Lower lobe of right lung (tissue), 2 donors: ENCODE measurements at regions not wholly inside any gene's neighbourhood (a gene's known extent, or its start where the extent isn't known, plus 50 kb on each side); places are given as distances from the start of the nearest gene placed in this dataset.

Experiments used
- ATAC-seq, 2 donors: fragments of 200-7000 bp; cut with Tn5 transposase; one replicate each; pipeline ENCODE4 v1.9.1; 2020 to 2022; ENCODE audit warnings: mild to moderate bottlenecking in 2 of 2, moderate library complexity in 2 of 2
- DNase-seq: peaks from one replicate; pipeline ENCODE4 v3.0.0-alpha.2; 2020
- H3K27ac ChIP-seq: fragments of 200-600 bp; one replicate; pipeline ENCODE4 v1.8.0; 2022
- H3K27me3 ChIP-seq: fragments of 200-600 bp; one replicate; pipeline ENCODE4 v1.8.0; 2022; ENCODE audit warnings: low read depth
- H3K36me3 ChIP-seq: fragments of 200-600 bp; one replicate; pipeline ENCODE4 v1.8.0; 2022; ENCODE audit warnings: mild to moderate bottlenecking
- H3K4me1 ChIP-seq: fragments of 200-600 bp; one replicate; pipeline ENCODE4 v1.8.0; 2022
- H3K4me3 ChIP-seq: fragments of 200-600 bp; one replicate; pipeline ENCODE4 v1.8.0; 2022; ENCODE audit warnings: mild to moderate bottlenecking
- H3K9me3 ChIP-seq: fragments of 200-600 bp; one replicate; pipeline ENCODE4 v1.8.0; 2022
- intact Hi-C: fragments of 100-400 bp; cut with DNase I; formaldehyde crosslinking; loops from one replicate; pipeline ENCODE4 v1.11.0; 2022
- TF ChIP-seq, protein P1 (sequence below): fragments of 200-600 bp; IDR thresholded peaks from one replicate; pipeline ENCODE4 v1.8.0; 2022; ENCODE audit warnings: antibody characterized with exemption, mild to moderate bottlenecking
- donor health status: DM: no; HTN: yes; CAD: no; lungs with severe emphysema.

DNA sequence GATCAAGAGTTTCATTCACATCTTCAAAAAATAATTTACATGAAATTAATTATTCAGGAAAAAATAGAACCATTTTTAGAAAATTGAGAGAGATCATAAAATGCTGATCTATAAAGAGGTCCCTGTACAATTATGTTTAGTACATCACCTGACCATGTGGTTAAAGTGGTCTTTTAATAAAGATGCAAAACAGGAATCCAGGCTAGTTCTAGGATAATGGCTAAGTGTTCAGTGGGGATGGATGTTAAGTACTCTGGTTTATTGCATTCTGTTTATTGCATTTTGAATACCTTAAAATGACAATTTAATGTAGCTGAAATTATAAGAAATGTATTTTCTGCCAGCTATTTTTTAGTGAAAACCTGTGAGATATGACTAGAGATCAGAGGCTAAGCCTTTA is 72.0 kb upstream of the SMC2 start:
- H3K9me3 ChIP-seq = no peaks in the 10 kb centered on the region
- intact Hi-C loops = no loop called here
- H3K27ac ChIP-seq = no peak overlapping the region
- H3K4me3 ChIP-seq = no peak overlapping the region
- ATAC-seq = no peak
- no peaks in the 10 kb centered on the region for H3K4me1 ChIP-seq
- TF ChIP-seq, protein P1, sequence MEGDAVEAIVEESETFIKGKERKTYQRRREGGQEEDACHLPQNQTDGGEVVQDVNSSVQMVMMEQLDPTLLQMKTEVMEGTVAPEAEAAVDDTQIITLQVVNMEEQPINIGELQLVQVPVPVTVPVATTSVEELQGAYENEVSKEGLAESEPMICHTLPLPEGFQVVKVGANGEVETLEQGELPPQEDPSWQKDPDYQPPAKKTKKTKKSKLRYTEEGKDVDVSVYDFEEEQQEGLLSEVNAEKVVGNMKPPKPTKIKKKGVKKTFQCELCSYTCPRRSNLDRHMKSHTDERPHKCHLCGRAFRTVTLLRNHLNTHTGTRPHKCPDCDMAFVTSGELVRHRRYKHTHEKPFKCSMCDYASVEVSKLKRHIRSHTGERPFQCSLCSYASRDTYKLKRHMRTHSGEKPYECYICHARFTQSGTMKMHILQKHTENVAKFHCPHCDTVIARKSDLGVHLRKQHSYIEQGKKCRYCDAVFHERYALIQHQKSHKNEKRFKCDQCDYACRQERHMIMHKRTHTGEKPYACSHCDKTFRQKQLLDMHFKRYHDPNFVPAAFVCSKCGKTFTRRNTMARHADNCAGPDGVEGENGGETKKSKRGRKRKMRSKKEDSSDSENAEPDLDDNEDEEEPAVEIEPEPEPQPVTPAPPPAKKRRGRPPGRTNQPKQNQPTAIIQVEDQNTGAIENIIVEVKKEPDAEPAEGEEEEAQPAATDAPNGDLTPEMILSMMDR = no peak
- no peaks in the 10 kb centered on the region for H3K27me3 ChIP-seq
- DNase-seq = no peak
- no peaks in the 10 kb centered on the region for H3K36me3 ChIP-seq

DNA sequence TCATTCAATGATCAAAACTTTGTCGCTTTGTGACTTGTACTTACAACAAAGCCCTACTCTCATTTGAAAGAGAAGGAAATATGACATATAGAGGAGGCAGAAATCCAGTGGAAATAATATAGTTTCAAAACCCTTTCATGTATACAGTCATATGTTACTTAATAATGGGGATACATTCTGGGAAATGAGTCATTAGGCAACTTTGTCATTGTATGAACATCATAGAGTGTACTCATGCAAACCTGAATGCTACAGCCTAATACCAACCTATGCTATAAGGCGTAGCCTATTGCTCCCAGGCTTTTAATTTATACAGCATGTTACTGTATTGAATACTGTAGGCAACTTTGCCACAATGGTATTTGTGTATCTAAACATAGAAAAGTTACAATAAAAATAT is 69.0 kb upstream of the SMC2 start:
- no peaks in the 10 kb centered on the region for H3K4me1 ChIP-seq
- TF ChIP-seq, protein P1 = no peak
- H3K4me3 ChIP-seq = no peak overlapping the region
- DNase-seq (no peak), ATAC-seq (no peak)
- H3K27me3 ChIP-seq = no peaks in the 10 kb centered on the region
- no peaks in the 10 kb centered on the region for H3K9me3 ChIP-seq
- no peak overlapping the region for H3K27ac ChIP-seq
- H3K36me3 ChIP-seq = no peaks in the 10 kb centered on the region
- intact Hi-C loops = no loop called here

DNA sequence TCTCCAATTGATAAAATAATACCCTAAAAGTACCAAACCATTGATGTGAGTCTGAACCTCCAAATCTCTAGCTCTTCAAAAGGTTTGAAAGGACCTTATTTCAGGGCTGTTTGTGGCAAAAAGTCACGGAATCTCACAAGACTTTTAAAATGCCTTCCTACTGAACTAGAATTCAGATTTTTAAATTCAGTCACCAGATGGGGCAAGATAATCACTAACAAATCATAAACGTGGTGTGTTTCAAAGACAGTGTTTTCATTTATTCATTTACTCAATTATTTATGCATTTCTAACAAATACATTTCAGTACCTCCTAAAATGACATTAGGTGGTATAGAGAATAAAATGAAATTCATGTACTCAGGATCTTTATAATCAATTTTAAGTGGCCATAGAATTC is 68.2 kb upstream of the SMC2 start:
- DNase-seq (no peak), ATAC-seq (no peak)
- Histone ChIP-seq H3K4me3 (no peak overlapping the region), H3K36me3 (no peaks in the 10 kb centered on the region), H3K27ac (no peak overlapping the region), H3K4me1 (no peaks in the 10 kb centered on the region), H3K9me3 (no peaks in the 10 kb centered on the region), H3K27me3 (no peaks in the 10 kb centered on the region)
- TF ChIP-seq, protein P1 = no peak
- intact Hi-C loops = no loop called here

- no peaks in the 10 kb centered on the region for H3K4me1 ChIP-seq
- no peak overlapping the region for H3K4me3 ChIP-seq
- no peaks in the 10 kb centered on the region for H3K27me3 ChIP-seq
- no peak overlapping the region for H3K27ac ChIP-seq
- TF ChIP-seq, protein P1 = no peak
- no peaks in the 10 kb centered on the region for H3K36me3 ChIP-seq
- no peak for DNase-seq
- no peak for ATAC-seq
- intact Hi-C loops = no loop called here
- no peaks in the 10 kb centered on the region for H3K9me3 ChIP-seq
Observed at GRCh38 chr9:104027295-104027694, 66.8 kb upstream of the SMC2 start.

- DNase-seq (no peak), ATAC-seq (no peak)
- intact Hi-C loops = no loop called here
- H3K4me1 ChIP-seq = no peaks in the 10 kb centered on the region
- TF ChIP-seq, protein P1 = no peak
- no peaks in the 10 kb centered on the region for H3K9me3 ChIP-seq
- no peak overlapping the region for H3K4me3 ChIP-seq
- H3K36me3 ChIP-seq = no peaks in the 10 kb centered on the region
- H3K27ac ChIP-seq = no peak overlapping the region
- H3K27me3 ChIP-seq = no peaks in the 10 kb centered on the region
Observed at GRCh38 chr9:104028827-104029226, 65.3 kb upstream of the SMC2 start.
